ENCODE measurements at regions not wholly inside any gene's neighbourhood (a gene's known extent, or its start where the extent isn't known, plus 50 kb on each side); places are given as distances from the start of the nearest gene placed in this dataset.

GRCh38 chr2:211045025-211045424 is 488.6 kb downstream of the CPS1 start:
- Histone ChIP-seq H3K27me3 (ENCODE audit: control insufficient read depth, insufficient read depth, low read length) (no peaks in the 10 kb centered on the region), H3K79me2 (ENCODE audit: control insufficient read depth, insufficient read depth, low read length) (no peaks in the 10 kb centered on the region), H3K4me1 (ENCODE audit: control insufficient read depth, extremely low read depth, insufficient read depth, low read length) (no peaks in the 10 kb centered on the region), H3K9ac (ENCODE audit: insufficient read depth, low read length) (no peak overlapping the region), H3K36me3 (ENCODE audit: control insufficient read depth, insufficient read depth, low read length) (no peaks in the 10 kb centered on the region), H3K9me3 (ENCODE audit: control insufficient read depth, insufficient read depth, low read depth, low read length) (no peaks in the 10 kb centered on the region), H3K4me3 (replicated peaks in 1 of 4; ENCODE audit: control extremely low read depth in 1 of 4, insufficient read depth in 1 of 4, low read depth in 3 of 4, low read length in 4 of 4) (no peak overlapping the region), H3K27ac (ENCODE audit: insufficient read depth, low read length) (no peak overlapping the region), H3K4me2 (ENCODE audit: extremely low read depth, insufficient read depth, low read length) (no peak overlapping the region), H4K20me1 (ENCODE audit: control insufficient read depth, extremely low read depth, insufficient read depth, low read length) (no peaks in the 10 kb centered on the region), H2AFZ (ENCODE audit: low read length) (no peak overlapping the region)
- no peak for DNase-seq (ENCODE audit: low read depth in 2 of 2)
- TF ChIP-seq EZH2 (IDR thresholded peaks at IDR 0.05; ENCODE audit: low read length, missing control alignments), result no peak
- TF ChIP-seq CTCF (conservative IDR thresholded peaks at IDR 0.05 in 1 of 2, IDR thresholded peaks at IDR 0.05 in 1 of 2; ENCODE audit: low read depth in 1 of 2, low read length in 2 of 2), result no peak

GRCh38 chr2:211049321-211050018 is 493.1 kb downstream of the CPS1 start:
- no peaks in the 10 kb centered on the region for H4K20me1 ChIP-seq (ENCODE audit: control insufficient read depth, extremely low read depth, insufficient read depth, low read length)
- no peak for DNase-seq (ENCODE audit: low read depth in 2 of 2)
- H2AFZ ChIP-seq (ENCODE audit: low read length), result no peak overlapping the region
- no peaks in the 10 kb centered on the region for H3K4me1 ChIP-seq (ENCODE audit: control insufficient read depth, extremely low read depth, insufficient read depth, low read length)
- no peak overlapping the region for H3K9ac ChIP-seq (ENCODE audit: insufficient read depth, low read length)
- no peak overlapping the region for H3K4me2 ChIP-seq (ENCODE audit: extremely low read depth, insufficient read depth, low read length)
- H3K79me2 ChIP-seq (ENCODE audit: control insufficient read depth, insufficient read depth, low read length), result no peaks in the 10 kb centered on the region
- no peak overlapping the region for H3K27ac ChIP-seq (ENCODE audit: insufficient read depth, low read length)
- no peaks in the 10 kb centered on the region for H3K9me3 ChIP-seq (ENCODE audit: control insufficient read depth, insufficient read depth, low read depth, low read length)
- no peak overlapping the region for H3K4me3 ChIP-seq (replicated peaks in 1 of 4; ENCODE audit: control extremely low read depth in 1 of 4, insufficient read depth in 1 of 4, low read depth in 3 of 4, low read length in 4 of 4)
- H3K36me3 ChIP-seq (ENCODE audit: control insufficient read depth, insufficient read depth, low read length), result no peaks in the 10 kb centered on the region
- TF ChIP-seq CTCF (conservative IDR thresholded peaks at IDR 0.05 in 1 of 2, IDR thresholded peaks at IDR 0.05 in 1 of 2; ENCODE audit: low read depth in 1 of 2, low read length in 2 of 2), result no peak
- TF ChIP-seq EZH2 (IDR thresholded peaks at IDR 0.05; ENCODE audit: low read length, missing control alignments), result no peak
- H3K27me3 ChIP-seq (ENCODE audit: control insufficient read depth, insufficient read depth, low read length), result no peaks in the 10 kb centered on the region

- H3K36me3 ChIP-seq (ENCODE audit: control insufficient read depth, insufficient read depth, low read length), result no peaks in the 10 kb centered on the region
- no peaks in the 10 kb centered on the region for H3K79me2 ChIP-seq (ENCODE audit: control insufficient read depth, insufficient read depth, low read length)
- H3K4me2 ChIP-seq (ENCODE audit: extremely low read depth, insufficient read depth, low read length), result no peak overlapping the region
- TF ChIP-seq CTCF (conservative IDR thresholded peaks at IDR 0.05 in 1 of 2, IDR thresholded peaks at IDR 0.05 in 1 of 2; ENCODE audit: low read depth in 1 of 2, low read length in 2 of 2), result no peak
- no peak for TF ChIP-seq EZH2 (IDR thresholded peaks at IDR 0.05; ENCODE audit: low read length, missing control alignments)
- H3K9me3 ChIP-seq (ENCODE audit: control insufficient read depth, insufficient read depth, low read depth, low read length), result no peaks in the 10 kb centered on the region
- no peak overlapping the region for H3K27ac ChIP-seq (ENCODE audit: insufficient read depth, low read length)
- no peak overlapping the region for H3K4me3 ChIP-seq (replicated peaks in 1 of 4; ENCODE audit: control extremely low read depth in 1 of 4, insufficient read depth in 1 of 4, low read depth in 3 of 4, low read length in 4 of 4)
- DNase-seq (ENCODE audit: low read depth in 2 of 2), result no peak
- no peaks in the 10 kb centered on the region for H4K20me1 ChIP-seq (ENCODE audit: control insufficient read depth, extremely low read depth, insufficient read depth, low read length)
- no peaks in the 10 kb centered on the region for H3K27me3 ChIP-seq (ENCODE audit: control insufficient read depth, insufficient read depth, low read length)
- no peak overlapping the region for H2AFZ ChIP-seq (ENCODE audit: low read length)
- no peak overlapping the region for H3K9ac ChIP-seq (ENCODE audit: insufficient read depth, low read length)
- no peaks in the 10 kb centered on the region for H3K4me1 ChIP-seq (ENCODE audit: control insufficient read depth, extremely low read depth, insufficient read depth, low read length)
Observed at GRCh38 chr2:211055438-211055837, 499.0 kb downstream of the CPS1 start.
